ENCODE measurements at regions not wholly inside any gene's neighbourhood (a gene's known extent, or its start where the extent isn't known, plus 50 kb on each side); places are given as distances from the start of the nearest gene placed in this dataset.

DNA sequence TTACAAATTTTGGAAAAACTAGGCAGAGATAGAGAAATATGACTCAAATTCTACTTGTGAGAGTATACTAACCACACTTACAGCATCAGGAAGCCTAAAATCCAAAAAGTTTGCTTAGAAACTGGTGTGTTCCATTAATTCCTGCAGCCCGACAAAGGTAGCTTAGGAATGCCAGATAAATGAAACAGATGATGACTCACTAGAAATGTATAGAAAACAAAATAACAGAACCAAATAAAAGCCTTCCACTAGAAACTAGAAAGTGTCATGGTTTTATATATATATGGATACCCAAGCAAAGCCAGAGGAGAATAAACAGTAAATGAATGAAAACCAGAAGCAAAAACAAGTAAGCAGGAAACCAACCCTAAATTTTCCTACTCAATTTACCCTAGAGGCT lies 272.2 kb upstream of the PRDM9 start:
- no peak for ATAC-seq

DNA sequence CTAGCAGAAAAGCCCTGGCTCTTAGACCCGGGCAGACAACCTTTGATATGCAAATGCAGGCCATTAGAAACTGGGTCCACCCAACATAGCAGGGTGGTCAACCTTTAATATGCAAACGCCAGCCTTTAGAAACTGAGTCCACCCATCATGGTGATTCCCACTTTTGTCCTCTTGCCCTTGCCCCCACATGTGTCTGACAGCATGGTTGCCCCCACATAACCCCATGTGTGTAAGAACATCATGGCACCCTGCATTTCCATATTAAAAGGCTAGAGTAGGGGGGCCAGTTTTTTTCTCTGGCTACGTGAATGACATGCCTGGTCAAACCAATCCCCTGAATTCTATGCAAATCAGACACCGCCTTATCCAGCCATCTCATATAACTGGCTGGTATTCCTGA lies 273.2 kb upstream of the PRDM9 start:
- no peaks in the 10 kb centered on the region for H3K9me3 ChIP-seq
- no peak overlapping the region for H3K27ac ChIP-seq
- TF ChIP-seq, protein P1, sequence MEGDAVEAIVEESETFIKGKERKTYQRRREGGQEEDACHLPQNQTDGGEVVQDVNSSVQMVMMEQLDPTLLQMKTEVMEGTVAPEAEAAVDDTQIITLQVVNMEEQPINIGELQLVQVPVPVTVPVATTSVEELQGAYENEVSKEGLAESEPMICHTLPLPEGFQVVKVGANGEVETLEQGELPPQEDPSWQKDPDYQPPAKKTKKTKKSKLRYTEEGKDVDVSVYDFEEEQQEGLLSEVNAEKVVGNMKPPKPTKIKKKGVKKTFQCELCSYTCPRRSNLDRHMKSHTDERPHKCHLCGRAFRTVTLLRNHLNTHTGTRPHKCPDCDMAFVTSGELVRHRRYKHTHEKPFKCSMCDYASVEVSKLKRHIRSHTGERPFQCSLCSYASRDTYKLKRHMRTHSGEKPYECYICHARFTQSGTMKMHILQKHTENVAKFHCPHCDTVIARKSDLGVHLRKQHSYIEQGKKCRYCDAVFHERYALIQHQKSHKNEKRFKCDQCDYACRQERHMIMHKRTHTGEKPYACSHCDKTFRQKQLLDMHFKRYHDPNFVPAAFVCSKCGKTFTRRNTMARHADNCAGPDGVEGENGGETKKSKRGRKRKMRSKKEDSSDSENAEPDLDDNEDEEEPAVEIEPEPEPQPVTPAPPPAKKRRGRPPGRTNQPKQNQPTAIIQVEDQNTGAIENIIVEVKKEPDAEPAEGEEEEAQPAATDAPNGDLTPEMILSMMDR (IDR thresholded peaks at IDR 0.05): no peak
- no peaks in the 10 kb centered on the region for H3K36me3 ChIP-seq
- intact Hi-C loops (cut with DNase I): no loop called here
- DNase-seq (no peak), ATAC-seq (no peak)
- no peaks in the 10 kb centered on the region for H3K4me1 ChIP-seq
- H3K27me3 ChIP-seq: no peaks in the 10 kb centered on the region
- H3K4me3 ChIP-seq: no peak overlapping the region

More for the DNA sequence above, 272.2 kb upstream of the PRDM9 start:
- no peak for DNase-seq
- Histone ChIP-seq H3K4me3 (no peak overlapping the region), H3K27me3 (no peaks in the 10 kb centered on the region), H3K4me1 (no peaks in the 10 kb centered on the region), H3K36me3 (no peaks in the 10 kb centered on the region), H3K9me3 (no peaks in the 10 kb centered on the region), H3K27ac (no peak overlapping the region)
- TF ChIP-seq, protein P1 (IDR thresholded peaks at IDR 0.05): no peak
- intact Hi-C loops (cut with DNase I): no loop called here

- Histone ChIP-seq H3K27me3 (no peaks in the 10 kb centered on the region), H3K4me3 (no peak overlapping the region)
- no peak for ATAC-seq
Observed at GRCh38 chr5:23223846-23224245, 283.6 kb upstream of the PRDM9 start.

DNA sequence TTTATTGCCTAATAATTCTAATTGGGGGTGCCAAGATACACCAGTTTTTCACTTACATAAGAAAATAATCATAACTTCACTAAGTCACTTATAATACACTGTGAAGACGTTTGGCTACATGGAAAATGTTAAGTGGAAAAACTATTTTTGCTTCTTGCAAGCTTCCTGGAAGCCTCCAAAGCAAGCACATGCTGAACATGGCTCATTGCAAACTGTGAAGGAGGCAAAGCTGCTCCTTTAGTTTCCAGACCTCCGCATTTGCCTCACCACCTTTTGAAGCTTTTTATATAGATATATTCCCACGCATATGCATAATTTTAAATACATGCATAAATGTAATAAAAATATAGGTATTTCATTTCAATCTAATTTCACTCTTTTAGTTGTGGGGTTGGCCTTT lies 285.6 kb upstream of the PRDM9 start:
- Histone ChIP-seq H3K4me1 (no peaks in the 10 kb centered on the region), H3K27ac (no peak overlapping the region), H3K36me3 (no peaks in the 10 kb centered on the region), H3K27me3 (no peaks in the 10 kb centered on the region), H3K9me3 (no peaks in the 10 kb centered on the region), H3K4me3 (no peak overlapping the region)
- no peak for ATAC-seq
- intact Hi-C loops (cut with DNase I): no loop called here
- no peak for DNase-seq
- TF ChIP-seq, protein P1 (IDR thresholded peaks at IDR 0.05): no peak

More at GRCh38 chr5:23223846-23224245, 283.6 kb upstream of the PRDM9 start:
- H3K36me3 ChIP-seq: no peaks in the 10 kb centered on the region
- no peaks in the 10 kb centered on the region for H3K4me1 ChIP-seq
- H3K27ac ChIP-seq: no peak overlapping the region
- DNase-seq: no peak
- TF ChIP-seq, protein P1 (IDR thresholded peaks at IDR 0.05): no peak
- H3K9me3 ChIP-seq: no peaks in the 10 kb centered on the region
- intact Hi-C loops (cut with DNase I): no loop called here

DNA sequence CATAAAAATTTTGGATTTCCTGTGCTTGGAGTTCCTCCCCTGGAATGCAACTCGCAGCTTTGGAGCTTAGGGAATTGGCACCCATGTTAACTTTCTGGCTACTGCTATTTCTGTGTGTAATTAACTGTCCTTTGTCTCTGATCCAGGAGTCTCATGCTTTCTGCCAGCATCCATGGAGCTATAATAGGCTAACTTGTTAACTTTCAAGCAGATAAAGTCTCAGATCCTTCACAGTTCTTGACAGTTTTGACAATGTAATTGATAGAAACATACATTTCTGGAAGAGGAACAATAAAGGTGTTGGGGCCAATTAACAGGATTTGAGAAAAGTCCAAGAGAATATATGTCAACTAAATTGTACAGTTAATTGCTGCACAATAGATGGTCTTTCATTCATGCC lies 290.2 kb upstream of the PRDM9 start:
- no peaks in the 10 kb centered on the region for H3K36me3 ChIP-seq
- H3K4me3 ChIP-seq: no peak overlapping the region
- TF ChIP-seq, protein P1 (IDR thresholded peaks at IDR 0.05): no peak
- H3K9me3 ChIP-seq: no peaks in the 10 kb centered on the region
- H3K27ac ChIP-seq: no peak overlapping the region
- no peaks in the 10 kb centered on the region for H3K27me3 ChIP-seq
- ATAC-seq (no peak), DNase-seq (no peak)
- intact Hi-C loops (cut with DNase I): no loop called here
- no peaks in the 10 kb centered on the region for H3K4me1 ChIP-seq

DNA sequence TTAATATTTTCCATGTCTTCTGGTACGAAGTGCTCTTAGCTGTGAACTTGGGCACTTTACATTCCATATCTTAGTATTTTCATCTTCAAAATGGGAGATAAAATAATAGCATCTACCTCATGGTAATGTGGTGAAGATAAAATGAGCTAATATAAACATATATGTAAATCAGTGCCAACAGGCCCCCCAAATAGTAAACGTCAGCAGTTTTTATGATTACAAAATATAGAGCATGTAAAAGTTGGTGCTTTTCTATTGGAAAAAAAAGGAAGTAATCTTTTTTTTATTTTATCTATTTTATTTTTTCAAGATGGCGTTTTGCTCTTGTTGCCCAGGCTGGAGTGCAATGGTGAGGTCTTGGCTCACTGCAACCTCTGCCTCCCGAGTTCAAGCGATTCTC lies 291.1 kb upstream of the PRDM9 start:
- no peaks in the 10 kb centered on the region for H3K36me3 ChIP-seq
- TF ChIP-seq, protein P1 (IDR thresholded peaks at IDR 0.05): no peak

More for the DNA sequence above, 291.1 kb upstream of the PRDM9 start:
- H3K9me3 ChIP-seq: no peaks in the 10 kb centered on the region
- intact Hi-C loops (cut with DNase I): no loop called here
- no peak overlapping the region for H3K4me3 ChIP-seq
- H3K4me1 ChIP-seq: no peaks in the 10 kb centered on the region
- DNase-seq (no peak), ATAC-seq (no peak)
- H3K27me3 ChIP-seq: no peaks in the 10 kb centered on the region
- H3K27ac ChIP-seq: no peak overlapping the region
